Endodermal cell (in vitro differentiated cells): ENCODE measurements at regions not wholly inside any gene's neighbourhood (a gene's known extent, or its start where the extent isn't known, plus 50 kb on each side); places are given as distances from the start of the nearest gene placed in this dataset.

ENCODE experiments used
- DNase-seq: peaks from one replicate; pipeline ENCODE4 v3.0.0-alpha.2; 2017
- H3K27ac ChIP-seq: 2 replicates; pipeline ENCODE4 v1.5.1; 2013; ENCODE audit warnings: mild to moderate bottlenecking, low read depth, low read length, moderate library complexity
- H3K27me3 ChIP-seq: 2 replicates; pipeline ENCODE4 v1.6.1; 2013; ENCODE audit warnings: mild to moderate bottlenecking, low read length, moderate library complexity; ENCODE audit not compliant: insufficient read depth, control insufficient read depth, poor library complexity, severe bottlenecking
- H3K36me3 ChIP-seq: 2 replicates; pipeline ENCODE4 v1.7.0; 2013; ENCODE audit warnings: mild to moderate bottlenecking, low read length, moderate library complexity; ENCODE audit not compliant: control insufficient read depth, insufficient read depth
- H3K4me1 ChIP-seq: one replicate; pipeline ENCODE4 v1.7.0; 2013; ENCODE audit warnings: low read length; ENCODE audit not compliant: control insufficient read depth, insufficient read depth
- H3K4me3 ChIP-seq: 2 replicates; pipeline ENCODE4 v1.5.1; 2013; ENCODE audit warnings: mild to moderate bottlenecking, low read length, moderate library complexity
- H3K9ac ChIP-seq: 2 replicates; pipeline ENCODE4 v1.6.1; 2013; ENCODE audit warnings: mild to moderate bottlenecking, low read length, moderate library complexity; ENCODE audit not compliant: poor library complexity, severe bottlenecking; ENCODE audit errors: extremely low read depth
- H3K9me3 ChIP-seq: 2 replicates; pipeline ENCODE4 v1.6.1; 2013; ENCODE audit warnings: mild to moderate bottlenecking, low read length, moderate library complexity; ENCODE audit not compliant: control insufficient read depth
- H3K27ac Mint-ChIP-seq: 2 replicates; pipeline ENCODE4 v1.8.0; 2020; ENCODE audit warnings: mixed read lengths
- H3K27me3 Mint-ChIP-seq: 2 replicates; pipeline ENCODE4 v1.8.0; 2021; ENCODE audit warnings: mild to moderate bottlenecking, mixed read lengths; ENCODE audit not compliant: insufficient read depth
- H3K36me3 Mint-ChIP-seq: 2 replicates; pipeline ENCODE4 v1.8.0; 2020; ENCODE audit warnings: low read depth, mixed read lengths
- H3K4me1 Mint-ChIP-seq: 2 replicates; pipeline ENCODE4 v1.8.0; 2020; ENCODE audit warnings: mixed read lengths
- H3K4me3 Mint-ChIP-seq: 2 replicates; pipeline ENCODE4 v1.8.0; 2020; ENCODE audit warnings: mild to moderate bottlenecking, moderate library complexity, mixed read lengths
- H3K9me3 Mint-ChIP-seq: 2 replicates; pipeline ENCODE4 v1.8.0; 2020; ENCODE audit warnings: mild to moderate bottlenecking, mixed read lengths
- CTCF ChIP-seq: fragments of 200-600 bp; sonication (generic); conservative IDR thresholded peaks from 2 replicates; pipeline ENCODE4 v1.5.0; 2021; ENCODE audit warnings: antibody characterized with exemption, mild to moderate bottlenecking
- WGBS, 2 experiments: methylation state at CpG; one replicate each; pipeline versions ENCODE4 v1.1.5 to v1.1.7; 2013; ENCODE audit warnings: missing lambda C conversion rate in 2 of 2, mixed read lengths in 1 of 2; ENCODE audit not compliant: insufficient coverage in 1 of 2, insufficient read length in 1 of 2; 5-methylcytosine and 5-hydroxymethylcytosine counted together

- Histone ChIP-seq H3K27me3 (no peaks in the 10 kb centered on the region), H3K4me1 (no peaks in the 10 kb centered on the region), H3K36me3 (no peaks in the 10 kb centered on the region), H3K27ac (no peak overlapping the region), H3K9ac (no peak overlapping the region), H3K4me3 (no peak overlapping the region), H3K9me3 (no peaks in the 10 kb centered on the region)
- Mint-ChIP-seq H3K27me3 (no peaks in the 10 kb centered on the region), H3K27ac (no peak overlapping the region), H3K9me3 (no peaks in the 10 kb centered on the region), H3K36me3 (no peaks in the 10 kb centered on the region), H3K4me1 (no peaks in the 10 kb centered on the region), H3K4me3 (no peak overlapping the region)
- no peak for DNase-seq
- TF ChIP-seq CTCF: no peak
- 87 to 100% methylated on average over 2 to 4 of the region's 4 CpGs for WGBS, 2 experiments
Observed at GRCh38 chr13:55613429-55614187, 1527.1 kb upstream of the PRR20A start.

GRCh38 chr13:55615081-55615480, 1525.6 kb upstream of the PRR20A start:
- Histone ChIP-seq H3K4me3 (no peak overlapping the region), H3K9ac (no peak overlapping the region), H3K27me3 (no peaks in the 10 kb centered on the region), H3K4me1 (no peaks in the 10 kb centered on the region), H3K27ac (no peak overlapping the region), H3K9me3 (no peaks in the 10 kb centered on the region), H3K36me3 (no peaks in the 10 kb centered on the region)
- Mint-ChIP-seq H3K4me3 (no peak overlapping the region), H3K27ac (no peak overlapping the region), H3K4me1 (no peaks in the 10 kb centered on the region), H3K27me3 (no peaks in the 10 kb centered on the region), H3K9me3 (no peaks in the 10 kb centered on the region), H3K36me3 (no peaks in the 10 kb centered on the region)
- 100% methylated on average over 1 of the region's 1 CpG; no CpG with 5 or more reads in 1 of the 2 experiments for WGBS, 2 experiments
- TF ChIP-seq CTCF: no peak
- DNase-seq: no peak

- Histone ChIP-seq H3K9ac (no peak overlapping the region), H3K4me3 (no peak overlapping the region), H3K27me3 (no peaks in the 10 kb centered on the region), H3K27ac (no peak overlapping the region), H3K36me3 (no peaks in the 10 kb centered on the region), H3K4me1 (no peaks in the 10 kb centered on the region), H3K9me3 (no peaks in the 10 kb centered on the region)
- no peak overlapping the region for H3K27ac Mint-ChIP-seq
- H3K4me1 Mint-ChIP-seq: no peaks in the 10 kb centered on the region
- H3K27me3 Mint-ChIP-seq: no peaks in the 10 kb centered on the region
- H3K4me3 Mint-ChIP-seq: no peak overlapping the region
- H3K9me3 Mint-ChIP-seq: no peaks in the 10 kb centered on the region
- 76 to 100% methylated on average over 1 to 3 of the region's 3 CpGs for WGBS, 2 experiments
- TF ChIP-seq CTCF: no peak
- DNase-seq: no peak
- H3K36me3 Mint-ChIP-seq: no peaks in the 10 kb centered on the region
Observed at GRCh38 chr13:55617241-55617640, 1523.5 kb upstream of the PRR20A start.
